SKM-1 treated with dmso at 0.1 percent for 144 hours (cell line): ENCODE measurements at regions not wholly inside any gene's neighbourhood (a gene's known extent, or its start where the extent isn't known, plus 50 kb on each side); places are given as distances from the start of the nearest gene placed in this dataset.
"Not testable (repeated sequence)": the region's sequence is repeated elsewhere in the genome, so short reads cannot be mapped to it uniquely, and the experiment has no call there.

Source experiments
- DNase-seq: peaks from one replicate; lab custom pipeline; 2025; ENCODE audit not compliant: unreplicated experiment; lab: John Stamatoyannopoulos, UW

- DNase-seq = no peak
Measured at GRCh38 chr5:36521838-36522745, 84.3 kb upstream of the SLC1A3 start.

GRCh38 chr5:36522746-36523065, 83.7 kb upstream of the SLC1A3 start:
- no peak for DNase-seq

GRCh38 chr5:36523450-36523849, 83.0 kb upstream of the SLC1A3 start:
- DNase-seq = no peak

GRCh38 chr5:36523926-36524325, 82.5 kb upstream of the SLC1A3 start:
- DNase-seq = no peak

- no peak for DNase-seq
Measured at GRCh38 chr5:36526537-36526936, 79.9 kb upstream of the SLC1A3 start.

- no peak for DNase-seq
Measured at GRCh38 chr5:36528588-36528987, 77.8 kb upstream of the SLC1A3 start.

- peak; percentile 88 for DNase-seq
Measured at GRCh38 chr5:36529142-36529541, 77.3 kb upstream of the SLC1A3 start.

GRCh38 chr5:36530215-36530614, 76.2 kb upstream of the SLC1A3 start:
- no peak for DNase-seq

GRCh38 chr5:36531401-36531800, 75.0 kb upstream of the SLC1A3 start:
- no peak for DNase-seq

- DNase-seq = no peak
Measured at GRCh38 chr5:36535378-36535777, 71.0 kb upstream of the SLC1A3 start.

GRCh38 chr5:36535859-36536615, 70.4 kb upstream of the SLC1A3 start:
- no peak for DNase-seq

- DNase-seq = no peak
Measured at GRCh38 chr5:36536616-36537005, 69.8 kb upstream of the SLC1A3 start.

GRCh38 chr5:36537724-36538123, 68.7 kb upstream of the SLC1A3 start:
- no peak for DNase-seq

GRCh38 chr5:36552651-36553393, 53.6 kb upstream of the SLC1A3 start:
- DNase-seq = no peak

- DNase-seq = not testable (repeated sequence)
Measured at GRCh38 chr5:36555035-36555434, 51.4 kb upstream of the SLC1A3 start.
